ENCODE measurements at regions not wholly inside any gene's neighbourhood (a gene's known extent, or its start where the extent isn't known, plus 50 kb on each side); places are given as distances from the start of the nearest gene placed in this dataset.

GRCh38 chr11:10400856-10401255 is 54.2 kb upstream of the AMPD3 start:
- peak overlapping the region; percentile 44 for H2BK120ac ChIP-seq (ENCODE audit: low read depth, low read length)
- H3K4ac ChIP-seq (ENCODE audit: low read depth, low read length), result peak overlapping the region; percentile 28; the same call in 1 of the 2 replicates
- H3K27me3 ChIP-seq (ENCODE audit: control insufficient read depth, insufficient read depth, low read length), result no peaks in the 10 kb centered on the region
- no peaks in the 10 kb centered on the region; a peak in 1 of 4 replicates for H3K79me1 ChIP-seq (ENCODE audit: low read depth in 1 of 2, low read length in 2 of 2)
- CTCF ChIA-PET, result no interaction called here
- intact Hi-C loops (cut with micrococcal nuclease), result no loop called here
- H3K9me1 ChIP-seq (ENCODE audit: insufficient read depth, low read length), result peaks cover 14% of the 10 kb centered on the region
- H3K18ac ChIP-seq (ENCODE audit: low read depth, low read length), result peak overlapping the region; percentile 21; the same call in 1 of the 2 replicates
- peak overlapping the region; percentile 43 for H3K14ac ChIP-seq (replicated peaks; ENCODE audit: low read depth, low read length)
- H3K4me2 ChIP-seq (ENCODE audit: low read depth, low read length), result no peak overlapping the region
- peak overlapping the region in 1 of 2 experiments; percentile 35; a peak in 1 of 4 replicates for H4K8ac ChIP-seq (ENCODE audit: low read depth in 2 of 2, low read length in 2 of 2)
- peak overlapping the region; percentile 53; the same call in 1 of the 2 replicates for H2BK20ac ChIP-seq (ENCODE audit: low read depth, low read length)
- peak; percentile 33; the same call in 1 of the 2 replicates for TF ChIP-seq MAFK (IDR thresholded peaks at IDR 0.05; ENCODE audit: low read depth, low read length)
- no peak for TF ChIP-seq ELK1 (IDR thresholded peaks at IDR 0.05; ENCODE audit: borderline replicate concordance, low read depth, low read length)
- TF ChIP-seq SMC3 (IDR thresholded peaks at IDR 0.05; ENCODE audit: low read depth, low read length), result no peak
- no peak for TF ChIP-seq RAD21 (IDR thresholded peaks at IDR 0.05; ENCODE audit: low read length)
- no peak for TF ChIP-seq NFE2L2 (IDR thresholded peaks at IDR 0.05; ENCODE audit: low read depth, low read length)
- peak overlapping the region; percentile 35; the same call in 1 of the 2 replicates for H2AK5ac ChIP-seq (ENCODE audit: low read depth, low read length)
- peak; percentile 21 for DNase-seq
- no peak overlapping the region for H2AFZ ChIP-seq (replicated peaks; ENCODE audit: low read length, poor library complexity)
- no peak overlapping the region for H3K27ac ChIP-seq (ENCODE audit: insufficient read depth, low read length)
- H4K5ac ChIP-seq (ENCODE audit: low read depth, low read length), result no peak overlapping the region
- in situ Hi-C loops (cut with MboI; ENCODE audit: low sequenced_read_pairs), result loop anchor here (10.0 kb wide), 1 partner anchor 254 kb away; no protein-coding TSS in a partner anchor
- no peak overlapping the region for H3K9ac ChIP-seq (ENCODE audit: low read depth, low read length)
- no peaks in the 10 kb centered on the region for H3K36me3 ChIP-seq (ENCODE audit: control insufficient read depth, insufficient read depth, low read length)
- H3K23ac ChIP-seq (ENCODE audit: low read depth, low read length), result no peak overlapping the region
- no peaks in the 10 kb centered on the region for H4K20me1 ChIP-seq (ENCODE audit: insufficient read depth, low read length)
- dilution Hi-C loops (cut with HindIII; ENCODE audit: low sequenced_read_pairs, unreplicated experiment), result no loop called here
- peak overlapping the region; percentile 24; the same call in 1 of the 2 replicates for H4K91ac ChIP-seq (ENCODE audit: insufficient read depth, low read depth, low read length)
- no peak for ATAC-seq (ENCODE audit: low read depth)
- BruUV-seq (replicated peaks), result no TSS peak
- no peak overlapping the region for H2BK5ac ChIP-seq (ENCODE audit: low read depth, low read length, poor library complexity, severe bottlenecking)
- no CpG with 5 or more reads among the region's 1 CpG for WGBS, 2 experiments (ENCODE audit: extremely low coverage in 2 of 2, insufficient read length in 1 of 2)
- no peak overlapping the region for H2AK9ac ChIP-seq (replicated peaks; ENCODE audit: low read depth, low read length, poor library complexity)
- no peaks in the 10 kb centered on the region for H3K9me3 ChIP-seq (ENCODE audit: control insufficient read depth, insufficient read depth, low read length)
- POLR2A ChIA-PET (ENCODE audit: unreplicated experiment), result interaction anchor here (0.6 kb wide), 1 partner anchor 93 kb away, joined by 3 read pairs; no protein-coding TSS in a partner anchor
- peak overlapping the region; percentile 34; the same call in 1 of the 3 replicates for H2BK15ac ChIP-seq (ENCODE audit: low read depth, low read length)
- peaks cover 11% of the 10 kb centered on the region for H3K4me1 ChIP-seq (ENCODE audit: control insufficient read depth, insufficient read depth, low read length)
- H3K56ac ChIP-seq (ENCODE audit: extremely low read depth, insufficient read depth, low read length), result no peak overlapping the region
- no peak overlapping the region for H3K4me3 ChIP-seq (ENCODE audit: insufficient read depth, low read depth, low read length)

Data from IMR-90 (cell line).